ENCODE measurements at regions not wholly inside any gene's neighbourhood (a gene's known extent, or its start where the extent isn't known, plus 50 kb on each side); places are given as distances from the start of the nearest gene placed in this dataset.
"Not testable (repeated sequence)": the region's sequence is repeated elsewhere in the genome, so short reads cannot be mapped to it uniquely, and the experiment has no call there.

GRCh38 chr19:32066056-32066455 lies 279.4 kb upstream of the ZNF507 start:
- no peak for DNase-seq

GRCh38 chr19:32067685-32068084 lies 277.7 kb upstream of the ZNF507 start:
- peak; percentile 58 for DNase-seq

- DNase-seq: no peak
Observed at GRCh38 chr19:32068793-32069192, 276.6 kb upstream of the ZNF507 start.

DNA sequence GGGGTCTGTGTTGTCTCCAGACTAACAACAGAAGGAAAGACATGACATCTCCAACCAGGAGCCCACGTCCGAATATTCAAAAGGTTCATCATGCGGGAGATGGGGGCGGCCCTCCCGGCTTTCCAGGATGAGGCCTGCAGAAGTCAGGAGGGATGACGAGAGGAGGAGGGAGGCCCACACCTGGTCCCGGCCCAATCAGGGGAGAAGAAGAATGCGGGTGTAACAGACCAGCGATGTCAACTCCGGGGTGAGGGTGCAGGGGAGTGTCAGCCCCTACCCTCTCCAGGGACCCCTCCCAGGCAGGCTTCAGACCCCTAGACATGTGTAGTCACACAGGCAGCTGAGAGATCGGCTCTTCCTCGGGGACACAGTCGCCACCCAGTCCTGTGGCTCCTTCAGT lies 275.3 kb upstream of the ZNF507 start:
- no peak for DNase-seq

DNA sequence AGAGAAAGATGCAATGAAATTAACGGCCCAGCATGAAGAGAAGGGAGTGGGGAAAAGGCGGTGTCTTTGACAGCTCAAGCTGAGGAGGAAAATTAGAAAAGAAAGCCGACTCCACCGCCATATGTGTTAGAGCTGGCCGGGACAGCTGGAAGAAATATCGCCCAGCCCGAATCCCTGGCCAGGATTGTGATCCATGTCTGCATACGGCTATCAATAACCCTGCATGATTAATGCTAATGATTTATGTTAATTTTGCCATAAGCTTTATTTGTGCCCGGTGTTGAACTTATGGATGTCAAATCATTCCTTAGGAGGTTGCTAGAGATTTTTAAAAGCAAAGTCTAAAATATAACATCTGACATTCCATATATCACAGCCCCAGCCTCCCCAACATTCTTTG lies 263.4 kb upstream of the ZNF507 start:
- DNase-seq: no peak

- DNase-seq: not testable (repeated sequence)
Observed at GRCh38 chr19:32084756-32085363, 260.6 kb upstream of the ZNF507 start.

DNA sequence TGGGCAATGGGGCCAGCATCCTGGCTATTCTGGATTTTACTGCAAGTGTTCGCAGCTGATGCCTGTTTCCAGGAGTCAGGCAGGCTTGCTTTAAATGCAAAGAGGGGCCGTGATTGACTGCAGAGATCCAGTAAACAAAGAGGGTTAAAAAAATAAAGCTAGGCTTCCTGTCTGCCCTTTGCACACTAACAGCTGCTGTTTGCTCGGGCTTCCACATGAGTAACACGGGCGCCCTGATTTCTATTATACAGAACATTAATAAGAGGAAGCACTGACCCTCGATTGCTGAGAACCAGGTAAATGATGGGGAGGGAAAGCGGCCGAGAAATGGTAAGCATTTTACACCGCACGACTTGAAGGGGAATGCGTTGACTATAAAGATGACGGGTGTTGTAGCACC lies 254.2 kb upstream of the ZNF507 start:
- DNase-seq: no peak

DNA sequence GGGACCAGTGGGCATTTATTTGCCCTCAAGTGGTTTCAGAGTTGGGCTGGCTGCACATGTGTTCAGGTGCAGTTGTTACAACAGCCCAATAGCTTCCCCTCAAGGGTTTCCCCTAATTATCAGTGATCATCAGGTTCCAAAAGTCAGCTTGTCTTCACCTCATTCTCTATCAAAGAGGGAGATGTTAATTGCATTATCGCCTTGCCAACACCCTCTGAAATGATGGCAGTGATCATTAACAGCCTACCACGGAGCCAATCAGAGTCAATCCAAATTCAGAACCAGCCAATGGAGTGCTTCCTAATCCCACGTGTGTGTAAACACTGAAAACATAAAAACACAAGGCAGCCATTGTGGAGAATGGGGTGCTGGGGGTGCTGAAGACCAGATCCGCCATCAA lies 248.4 kb upstream of the ZNF507 start:
- DNase-seq: no peak

DNA sequence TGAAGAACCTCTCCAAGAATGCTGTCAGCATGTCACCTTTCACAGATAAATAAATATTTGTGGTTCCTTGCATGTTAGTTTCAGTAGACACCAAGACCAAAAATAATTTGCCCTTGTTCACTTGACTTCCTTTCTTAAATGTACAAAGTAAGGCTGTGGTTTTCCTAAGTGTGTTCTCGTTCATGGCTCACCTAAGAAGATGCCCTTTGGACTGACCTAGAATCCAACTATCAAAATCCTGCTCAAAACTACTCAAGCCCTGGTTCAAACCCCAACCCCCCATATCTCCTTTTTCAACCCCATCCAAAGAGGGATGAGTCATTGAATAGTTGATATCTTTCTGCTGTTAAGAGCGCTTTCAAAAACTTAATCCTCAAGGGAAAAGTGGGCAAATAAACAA lies 247.8 kb upstream of the ZNF507 start:
- no peak for DNase-seq

- no peak for DNase-seq
Observed at GRCh38 chr19:32098968-32099367, 246.4 kb upstream of the ZNF507 start.

DNA sequence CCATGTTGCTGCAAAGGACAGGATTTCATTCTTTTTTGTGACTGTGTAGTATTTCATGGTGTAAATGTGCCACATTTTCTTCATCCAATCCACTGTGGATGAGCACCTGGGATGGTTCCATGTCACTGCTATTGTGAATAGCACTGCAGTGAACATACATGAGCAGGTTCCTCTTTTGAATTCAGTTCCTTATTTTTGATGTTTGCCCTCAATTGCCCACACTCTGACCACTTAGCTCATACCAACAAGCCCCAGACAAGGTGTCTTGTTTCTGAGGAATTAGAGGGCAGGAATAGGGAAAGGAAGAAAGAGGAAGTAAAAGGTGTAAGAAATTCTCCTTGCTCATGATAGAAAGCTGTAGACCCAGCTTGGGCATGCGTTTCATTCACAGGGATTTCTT lies 244.2 kb upstream of the ZNF507 start:
- peak; percentile 6 for DNase-seq

GRCh38 chr19:32103541-32103940 lies 241.9 kb upstream of the ZNF507 start:
- no peak for DNase-seq

GRCh38 chr19:32104153-32104849 lies 241.1 kb upstream of the ZNF507 start:
- peak; percentile 76 for DNase-seq

DNA sequence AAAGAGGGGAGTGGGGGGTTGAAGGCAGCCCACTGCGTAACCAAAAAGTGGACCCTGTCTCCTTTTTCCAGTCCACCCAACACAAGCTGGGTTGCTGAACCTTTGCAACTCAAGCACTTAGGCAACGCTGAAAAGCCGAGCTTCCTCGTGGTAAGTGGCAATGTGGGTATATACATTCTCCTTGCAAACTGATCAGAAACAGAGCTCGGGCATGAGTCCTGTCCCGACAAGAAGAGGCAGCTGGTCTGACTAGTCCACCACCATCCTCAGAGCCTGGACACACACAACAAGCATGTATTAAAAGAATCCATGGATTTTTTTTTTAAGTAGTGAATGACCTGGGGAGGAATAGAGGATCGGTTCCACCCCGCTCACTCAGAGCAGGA lies 240.6 kb upstream of the ZNF507 start:
- DNase-seq: no peak

DNA sequence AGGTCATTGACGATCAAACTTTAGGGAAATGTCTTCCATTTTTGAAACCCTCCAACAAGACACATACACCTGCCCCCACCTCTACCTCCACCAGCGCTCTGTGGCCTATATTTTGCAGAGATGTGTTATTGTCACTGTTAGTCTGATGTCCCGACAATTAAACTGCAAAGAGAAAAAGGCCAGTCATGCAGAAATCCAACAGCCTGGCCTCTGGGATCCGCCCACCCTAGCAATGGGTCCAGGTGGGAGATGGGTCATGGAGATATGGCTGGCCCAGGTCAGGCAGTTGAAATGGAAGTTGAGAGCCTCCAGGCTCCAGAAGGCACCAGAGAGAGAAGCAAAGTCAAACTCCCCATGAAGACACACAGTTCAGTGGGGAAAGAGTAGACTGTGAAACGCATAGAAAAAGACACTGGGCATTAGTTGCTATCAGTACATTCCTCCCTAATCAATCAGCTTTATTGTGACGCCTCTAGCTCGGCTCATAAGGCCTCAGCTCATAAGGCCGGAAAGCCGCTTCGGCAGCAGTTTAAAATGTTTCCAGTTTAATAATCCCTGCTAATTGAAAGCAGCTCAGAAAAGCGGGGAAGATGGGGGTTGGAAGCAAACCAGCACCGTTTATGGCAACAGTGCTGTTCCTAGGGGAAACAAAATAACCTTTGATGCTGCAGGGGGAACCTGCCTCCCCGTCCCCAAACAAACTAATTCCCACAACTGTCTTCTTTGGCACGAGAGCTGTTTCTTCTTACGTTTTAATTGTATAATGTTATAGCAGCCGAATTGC lies 239.7 kb upstream of the ZNF507 start:
- DNase-seq: no peak

DNA sequence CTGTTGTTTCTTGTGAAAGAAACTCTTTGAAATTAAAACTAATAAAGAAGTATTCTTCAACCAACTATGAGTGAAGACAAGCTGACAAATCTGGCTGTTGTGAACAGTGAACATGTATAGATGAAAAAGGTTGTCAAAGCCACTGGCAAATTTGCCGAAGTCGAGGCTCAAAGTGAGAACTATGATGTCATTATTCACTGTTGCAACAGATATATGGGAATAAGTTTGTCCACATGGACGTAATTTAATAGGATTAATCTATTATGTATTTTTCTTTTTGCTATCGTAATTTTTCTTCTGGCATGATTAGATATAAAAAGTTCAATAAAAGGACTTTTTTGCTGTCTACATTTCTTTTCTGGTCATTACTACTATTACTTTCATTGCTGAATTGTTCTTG lies 223.2 kb upstream of the ZNF507 start:
- DNase-seq: no peak

GRCh38 chr19:32123355-32123940 lies 222.0 kb upstream of the ZNF507 start:
- no peak for DNase-seq

DNA sequence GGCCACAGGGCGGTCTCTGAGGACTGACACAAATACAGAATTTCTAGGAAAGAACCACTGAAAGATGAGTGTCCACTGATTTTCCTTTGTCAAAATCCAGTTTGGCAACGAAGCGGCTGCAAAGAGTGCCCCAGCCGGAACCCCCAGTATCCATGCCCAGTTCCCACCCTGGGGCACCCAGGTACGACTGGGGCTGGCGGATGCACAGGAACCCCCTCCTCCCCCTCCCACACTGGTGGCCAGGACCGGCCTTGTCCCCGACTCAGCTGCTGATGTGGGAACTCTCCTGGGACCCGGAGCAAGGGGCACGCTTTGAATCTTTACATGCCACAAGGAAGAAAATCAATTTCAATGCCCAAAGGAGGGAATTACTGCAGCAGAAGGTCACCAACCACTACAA lies 220.8 kb upstream of the ZNF507 start:
- no peak for DNase-seq

DNA sequence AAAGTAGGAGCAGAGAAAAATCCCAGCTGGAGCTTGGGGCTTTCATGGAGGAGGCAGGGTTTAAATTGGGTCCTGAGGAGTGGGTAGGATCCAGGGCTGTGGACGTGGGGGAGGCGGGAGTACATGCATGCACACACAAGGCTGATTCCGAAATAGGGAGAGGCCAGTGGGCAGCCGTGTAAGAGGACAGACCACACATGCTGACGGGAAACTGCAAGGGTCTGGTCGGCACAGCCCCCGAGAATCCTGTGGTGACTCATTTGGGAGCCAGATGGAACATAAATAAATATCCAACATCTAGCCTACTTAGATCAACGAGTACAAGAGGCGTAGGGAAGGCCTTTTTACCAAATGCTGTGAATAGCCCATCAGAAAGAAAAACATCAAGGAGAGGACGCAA lies 216.3 kb upstream of the ZNF507 start:
- DNase-seq: no peak

DNA sequence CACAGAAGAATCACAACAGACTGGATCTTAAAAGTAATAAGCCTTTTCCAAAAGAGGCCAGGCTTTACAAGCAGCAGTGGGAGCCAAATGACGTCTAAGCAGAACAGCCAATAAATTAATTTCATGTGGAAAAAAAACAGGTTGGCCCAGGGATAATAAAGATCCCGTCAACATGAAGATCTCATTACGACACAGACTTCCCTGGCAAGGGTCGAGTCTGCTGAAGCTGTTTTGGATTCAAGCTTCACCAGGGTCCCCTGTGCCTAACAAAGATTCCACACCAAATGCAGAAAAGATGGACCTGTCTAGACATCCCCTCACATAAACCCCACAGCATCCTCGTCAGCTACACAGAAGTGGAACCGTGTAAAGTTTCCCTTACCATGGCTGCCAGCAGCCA lies 215.1 kb upstream of the ZNF507 start:
- no peak for DNase-seq

GRCh38 chr19:32131005-32131404 lies 214.4 kb upstream of the ZNF507 start:
- no peak for DNase-seq

DNA sequence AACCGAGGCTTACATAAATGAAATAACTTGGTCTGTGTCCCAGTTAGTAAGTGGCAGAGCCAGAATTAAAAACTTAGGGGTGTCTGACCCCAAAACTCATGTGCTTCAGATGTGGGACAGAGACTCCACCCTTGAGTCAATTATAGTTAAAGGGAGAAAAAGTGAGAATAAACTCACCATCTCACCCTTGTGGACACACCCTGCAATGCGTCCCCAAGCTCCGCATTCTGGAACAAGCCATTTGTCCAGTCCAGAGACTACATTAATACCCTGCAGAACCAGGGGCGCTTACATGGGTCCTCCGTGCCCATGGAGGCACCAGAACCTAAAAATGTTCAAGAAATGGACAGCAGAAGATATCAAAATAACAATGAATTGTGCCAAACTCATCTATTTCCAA lies 207.0 kb upstream of the ZNF507 start:
- DNase-seq: no peak

GRCh38 chr19:32141840-32142511 lies 203.4 kb upstream of the ZNF507 start:
- no peak for DNase-seq

All from islet precursor cell (in vitro differentiated cells).